ENCODE measurements at regions not wholly inside any gene's neighbourhood (a gene's known extent, or its start where the extent isn't known, plus 50 kb on each side); places are given as distances from the start of the nearest gene placed in this dataset.

GRCh38 chr20:48292806-48293205 is 507.5 kb upstream of the SULF2 start:
- DNase-seq, result no peak

GRCh38 chr20:48291896-48292295 is 506.6 kb upstream of the SULF2 start:
- no peak for DNase-seq

GRCh38 chr20:48288930-48289507 is 503.7 kb upstream of the SULF2 start:
- DNase-seq, result no peak

DNA sequence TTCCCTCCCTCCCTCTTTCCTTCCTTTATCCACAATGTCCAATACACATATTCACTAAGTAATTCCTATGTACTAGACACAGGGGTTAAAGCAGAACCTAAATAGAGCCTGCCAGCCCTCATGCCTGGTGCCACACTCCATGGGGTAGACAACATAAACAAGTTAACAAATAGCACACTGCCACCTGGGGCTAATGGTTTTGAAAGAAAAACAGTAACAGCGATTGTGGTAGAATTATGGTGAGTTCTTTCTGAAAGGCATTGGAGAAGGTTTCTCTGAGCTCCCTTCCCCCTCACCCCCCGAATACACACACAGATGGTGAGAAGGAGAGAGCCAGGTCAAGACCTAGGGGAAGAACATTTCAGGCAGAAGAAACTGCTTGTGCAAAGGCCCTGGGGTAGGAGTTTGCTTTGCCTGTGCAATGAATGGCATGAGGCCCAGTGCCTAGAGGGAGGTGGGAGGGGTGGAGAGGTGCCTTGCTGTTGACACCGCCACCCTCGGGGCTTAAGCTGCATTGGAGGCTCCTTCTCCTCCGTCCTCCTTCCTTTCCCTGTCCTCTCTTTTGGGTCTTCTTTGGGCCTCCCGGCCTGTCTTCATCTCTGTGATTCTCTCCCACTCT is 502.4 kb upstream of the SULF2 start:
- DNase-seq, result no peak

DNA sequence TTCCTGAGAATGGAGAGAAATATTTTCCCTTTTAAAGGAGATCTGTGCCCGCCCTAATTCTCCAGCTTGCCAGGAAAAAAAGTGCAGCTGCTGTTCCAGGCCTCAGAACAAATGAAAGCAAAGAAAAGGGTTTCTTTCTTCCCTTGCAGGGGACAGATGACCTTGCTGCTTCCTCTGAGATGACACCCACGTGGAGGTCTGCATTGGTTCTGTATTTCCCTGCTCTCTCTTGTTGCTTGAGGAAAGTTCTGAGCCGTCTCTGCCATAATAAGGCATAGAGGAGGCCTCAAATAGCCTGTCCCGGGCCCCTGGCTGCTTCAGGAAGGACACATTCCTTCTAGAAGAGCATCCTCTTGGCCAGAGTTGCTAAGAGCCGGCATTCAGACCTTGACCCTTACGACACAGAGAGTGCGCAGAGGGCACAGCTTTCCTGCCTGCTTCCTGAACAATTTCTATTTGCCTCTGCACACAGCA is 501.8 kb upstream of the SULF2 start:
- DNase-seq, result no peak

DNA sequence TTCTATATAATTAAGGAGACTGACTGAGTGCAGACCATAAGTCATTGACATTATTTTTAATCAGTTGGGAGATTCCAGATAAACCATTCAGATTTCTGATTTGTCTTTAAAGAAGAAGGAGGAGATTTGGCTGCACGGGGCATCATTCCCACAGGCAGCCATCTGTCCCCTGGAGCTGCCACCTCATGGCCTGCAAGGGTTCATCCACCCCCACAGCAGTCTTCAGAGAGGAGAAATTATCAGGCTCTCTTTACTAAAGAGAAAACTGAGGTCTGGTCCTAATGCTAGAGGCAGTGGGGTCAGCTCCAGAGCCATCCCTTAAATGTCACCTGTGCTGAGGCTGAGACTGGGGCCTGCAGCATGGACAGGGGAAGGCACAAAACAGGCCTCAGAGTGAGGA is 501.3 kb upstream of the SULF2 start:
- DNase-seq, result no peak

- DNase-seq, result peak; percentile 39
Measured at GRCh38 chr20:48285656-48286055, 500.4 kb upstream of the SULF2 start.

- no peak for DNase-seq
Measured at GRCh38 chr20:48284837-48285236, 499.6 kb upstream of the SULF2 start.

- no peak for DNase-seq
Measured at GRCh38 chr20:48284315-48284714, 499.0 kb upstream of the SULF2 start.

DNA sequence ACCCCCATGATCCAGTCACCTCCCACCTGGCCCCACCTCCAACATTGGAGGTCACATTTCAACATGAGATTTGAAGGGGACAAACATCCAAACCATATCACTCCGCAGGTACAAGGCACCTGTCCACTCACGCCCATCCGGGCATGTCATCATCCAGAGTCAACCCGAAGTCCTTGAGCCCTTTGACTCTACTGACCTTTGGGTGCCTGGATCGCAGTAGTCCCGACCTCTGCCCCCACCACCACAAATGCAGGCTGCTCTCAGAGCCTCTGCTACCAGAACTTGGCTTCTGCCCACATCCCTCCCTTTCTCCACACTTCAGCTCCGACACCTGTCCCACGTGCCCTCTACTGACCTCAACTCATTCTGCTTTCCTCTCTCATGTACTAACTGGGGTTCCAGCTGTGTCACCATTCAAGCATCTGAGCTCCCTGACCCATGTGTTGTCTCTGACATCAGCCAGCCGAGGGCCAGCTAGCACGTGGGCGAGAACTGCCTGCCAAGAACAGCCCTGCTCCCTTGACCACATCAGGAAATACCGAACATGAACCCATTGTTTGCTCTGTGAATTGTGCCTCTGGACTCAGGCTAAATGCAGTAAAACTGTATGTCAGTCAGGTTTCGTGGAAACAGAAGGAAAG is 498.3 kb upstream of the SULF2 start:
- DNase-seq, result no peak

- DNase-seq, result no peak
Measured at GRCh38 chr20:48282591-48283228, 497.4 kb upstream of the SULF2 start.

- DNase-seq, result no peak
Measured at GRCh38 chr20:48281501-48281900, 496.2 kb upstream of the SULF2 start.

GRCh38 chr20:48278961-48279481 is 493.7 kb upstream of the SULF2 start:
- DNase-seq, result no peak

GRCh38 chr20:48277266-48277665 is 492.0 kb upstream of the SULF2 start:
- DNase-seq, result no peak

GRCh38 chr20:48276021-48276342 is 490.7 kb upstream of the SULF2 start:
- DNase-seq, result no peak

DNA sequence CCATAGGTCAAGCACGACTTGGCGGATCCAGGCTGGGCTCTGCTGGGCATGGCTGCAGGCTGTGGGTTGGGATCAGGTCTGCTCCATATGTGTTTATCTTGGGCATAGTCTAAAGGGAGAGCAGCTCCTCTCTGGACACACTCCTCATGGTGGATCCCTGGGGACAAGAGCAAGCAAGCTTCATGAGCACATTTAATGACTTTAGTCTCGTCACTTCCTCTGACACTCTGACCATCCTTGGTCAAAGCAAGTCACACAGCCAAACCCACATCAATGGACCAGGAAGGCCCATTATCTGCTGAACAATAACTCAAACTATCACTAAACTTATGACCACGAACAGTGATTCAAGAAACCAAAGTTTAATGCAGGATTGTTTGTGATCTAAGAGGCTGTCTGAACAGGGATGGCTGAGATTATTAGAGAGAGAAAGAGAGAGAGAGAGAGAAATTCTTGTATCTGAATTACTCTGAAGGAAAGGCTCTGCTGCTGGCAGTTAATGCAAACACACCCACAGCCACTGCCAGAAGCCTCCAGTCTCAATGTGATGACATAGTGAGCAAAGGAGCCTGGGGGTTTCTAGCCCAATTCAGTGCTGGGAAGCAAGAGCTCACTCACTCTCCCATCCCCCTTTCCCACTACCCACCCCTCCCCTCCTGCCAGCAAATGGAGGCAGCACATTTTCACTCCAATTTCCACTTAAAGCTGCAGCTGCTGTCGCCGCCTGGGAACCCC is 490.2 kb upstream of the SULF2 start:
- DNase-seq, result no peak

GRCh38 chr20:48273843-48274242 is 488.6 kb upstream of the SULF2 start:
- DNase-seq, result no peak

- no peak for DNase-seq
Measured at GRCh38 chr20:48270885-48271284, 485.6 kb upstream of the SULF2 start.

DNA sequence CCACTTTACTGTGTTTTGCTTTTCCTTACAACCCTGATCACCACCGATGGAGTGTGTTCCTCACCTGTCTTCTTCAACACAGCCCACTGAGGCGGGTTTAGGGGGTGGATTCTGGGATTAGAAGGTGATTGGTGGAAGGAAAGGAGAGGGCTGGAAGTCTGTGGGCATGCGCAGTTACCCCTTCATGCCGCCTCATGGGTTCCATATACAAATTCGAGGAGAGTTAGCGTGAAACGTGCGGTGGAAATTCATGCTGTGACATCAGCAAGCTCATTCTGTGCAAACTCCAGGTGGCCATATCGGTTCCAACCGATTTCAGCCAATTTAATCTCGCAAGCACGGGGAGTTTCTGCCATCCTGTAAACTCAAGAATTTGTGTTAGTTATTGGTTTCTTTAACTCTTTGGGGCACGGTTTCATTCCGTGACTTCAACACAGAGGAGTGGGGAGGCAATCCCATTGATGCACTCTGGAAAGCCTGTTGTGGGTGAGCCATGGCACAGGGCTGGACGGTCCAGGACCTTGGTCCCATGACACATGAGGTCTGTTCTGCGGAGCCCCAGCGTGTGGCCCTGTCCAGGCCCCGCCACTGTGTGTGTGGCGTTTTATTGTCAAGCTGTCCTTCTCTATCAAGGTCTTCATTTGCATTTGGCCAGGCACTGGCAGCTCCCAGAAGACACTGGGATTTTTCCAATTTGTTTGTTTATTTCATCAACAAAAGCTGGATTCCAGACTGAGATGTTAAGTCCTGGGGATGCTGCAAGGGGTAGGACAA is 482.8 kb upstream of the SULF2 start:
- no peak for DNase-seq

DNA sequence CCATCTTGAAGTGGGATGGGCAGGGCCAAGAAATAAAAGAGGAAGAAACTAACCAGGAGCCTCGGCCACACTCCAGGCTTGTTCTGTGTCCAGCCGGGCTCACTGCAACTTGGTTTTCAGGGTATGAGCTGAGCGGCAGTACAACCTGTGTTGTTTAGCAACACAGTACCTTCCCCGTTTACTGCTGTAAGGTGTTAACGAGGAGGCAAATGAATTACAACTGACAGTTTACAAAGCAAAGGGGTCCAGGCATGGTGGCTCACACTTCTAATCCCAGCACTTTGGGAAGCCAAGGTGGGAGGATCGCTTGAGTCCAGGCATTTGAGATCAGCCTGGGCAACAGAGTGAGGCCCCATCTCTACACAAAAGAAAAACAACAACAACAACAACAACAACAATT is 481.3 kb upstream of the SULF2 start:
- DNase-seq, result no peak

DNA sequence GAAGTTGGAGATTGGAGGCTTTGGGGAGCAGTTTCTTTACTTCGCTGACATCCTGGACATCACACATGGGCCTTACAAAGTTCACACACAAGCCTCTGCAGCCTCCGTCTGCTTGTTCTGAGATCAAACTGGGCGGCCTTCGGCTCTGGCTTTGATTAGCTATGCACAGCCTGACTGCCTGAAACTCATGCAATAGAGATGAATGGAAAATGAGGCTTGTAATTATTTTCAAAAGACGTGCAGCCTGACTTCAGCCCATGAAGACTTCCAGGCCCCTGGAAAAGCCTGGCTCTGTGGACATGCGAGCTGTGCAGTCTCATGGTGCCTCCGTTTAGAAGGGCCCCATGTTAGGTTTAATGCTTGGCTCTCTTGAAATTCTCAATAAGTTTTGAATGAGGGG is 480.5 kb upstream of the SULF2 start:
- no peak for DNase-seq

GRCh38 chr20:48262955-48263354 is 477.7 kb upstream of the SULF2 start:
- no peak for DNase-seq

GRCh38 chr20:48262466-48262865 is 477.2 kb upstream of the SULF2 start:
- no peak for DNase-seq
